ENCODE measurements at regions not wholly inside any gene's neighbourhood (a gene's known extent, or its start where the extent isn't known, plus 50 kb on each side); places are given as distances from the start of the nearest gene placed in this dataset.
A peak's percentile ranks its signal among the peaks of the same experiment; 100 is the strongest.
"Not testable (repeated sequence)": the region's sequence is repeated elsewhere in the genome, so short reads cannot be mapped to it uniquely, and the experiment has no call there.

DNA sequence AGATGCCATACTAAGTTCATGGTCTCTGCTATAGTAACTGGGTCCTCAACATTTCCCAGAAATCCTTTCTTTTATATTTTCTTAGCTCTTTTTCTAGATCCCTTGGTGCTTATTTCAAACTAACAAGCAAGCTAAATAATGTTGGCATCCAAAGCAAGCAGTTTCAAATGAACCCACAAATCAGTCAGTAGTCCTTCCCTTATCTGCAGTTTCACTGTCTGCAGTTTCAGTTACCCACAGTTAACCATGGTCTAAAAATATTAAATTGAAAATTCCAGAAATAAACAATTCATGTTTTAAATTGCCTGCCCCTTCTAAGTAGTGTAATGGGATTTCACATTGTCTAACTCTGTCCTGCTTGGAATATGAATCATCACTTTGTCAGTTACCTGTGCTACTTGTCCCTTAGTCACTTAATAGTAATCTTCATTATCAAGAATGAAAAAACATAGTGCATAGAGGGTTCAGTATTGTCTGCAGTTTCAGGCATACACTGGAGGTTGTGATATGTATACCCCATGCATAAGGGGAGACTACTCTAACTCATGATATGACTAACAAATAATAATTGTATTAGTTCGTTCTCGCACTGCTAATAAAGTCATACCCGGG, 633.7 kb downstream of the MECOM start:
- DNase-seq, result no peak

DNA sequence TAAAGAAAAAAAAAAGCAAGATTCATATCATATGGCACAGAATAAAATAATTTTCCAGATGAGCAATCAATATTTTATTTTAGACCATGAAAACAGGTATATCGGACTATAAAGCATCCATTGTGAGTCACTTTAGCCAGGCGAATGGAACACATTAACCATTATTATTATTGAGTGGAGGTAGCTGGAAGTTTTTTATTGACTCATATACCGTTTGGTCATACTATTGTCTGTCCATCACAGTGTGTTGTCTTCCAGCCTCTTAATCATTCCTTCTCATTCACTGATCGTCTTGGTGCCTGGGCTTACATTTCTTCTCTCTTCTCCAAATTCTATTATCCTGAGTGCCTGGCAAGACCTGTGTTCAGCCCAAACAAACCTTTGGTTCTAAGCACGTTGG, 634.8 kb downstream of the MECOM start:
- DNase-seq, result no peak

DNA sequence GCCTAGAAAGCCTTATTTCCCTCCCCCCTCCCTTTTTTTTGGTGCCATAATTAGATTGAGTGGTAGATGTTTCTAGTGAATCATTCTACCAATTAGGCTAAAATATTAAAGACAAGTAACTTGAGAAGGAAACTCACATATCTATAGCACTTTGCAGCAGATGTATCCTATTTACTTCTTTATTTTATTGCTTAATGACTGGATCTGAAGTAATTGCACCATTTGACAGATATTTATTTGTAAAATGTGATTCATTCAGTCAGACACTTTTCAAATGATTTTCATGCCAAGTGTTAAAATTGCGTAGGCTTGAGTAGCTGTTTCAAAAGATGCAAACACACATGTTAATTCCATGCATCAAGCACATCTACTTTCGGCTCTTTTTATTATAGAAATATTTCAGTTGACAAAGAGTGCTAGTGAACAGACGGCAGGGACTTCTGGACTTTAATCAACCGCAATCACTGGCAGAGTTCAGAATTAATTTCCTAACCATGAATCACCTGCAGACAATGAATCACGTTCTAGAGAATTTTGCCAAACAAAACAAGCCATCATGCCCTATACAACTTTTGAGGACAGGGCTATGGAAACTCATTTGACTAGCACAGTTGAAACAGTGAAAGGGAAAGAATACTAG, 636.8 kb downstream of the MECOM start:
- DNase-seq, result peak; percentile 96

DNA sequence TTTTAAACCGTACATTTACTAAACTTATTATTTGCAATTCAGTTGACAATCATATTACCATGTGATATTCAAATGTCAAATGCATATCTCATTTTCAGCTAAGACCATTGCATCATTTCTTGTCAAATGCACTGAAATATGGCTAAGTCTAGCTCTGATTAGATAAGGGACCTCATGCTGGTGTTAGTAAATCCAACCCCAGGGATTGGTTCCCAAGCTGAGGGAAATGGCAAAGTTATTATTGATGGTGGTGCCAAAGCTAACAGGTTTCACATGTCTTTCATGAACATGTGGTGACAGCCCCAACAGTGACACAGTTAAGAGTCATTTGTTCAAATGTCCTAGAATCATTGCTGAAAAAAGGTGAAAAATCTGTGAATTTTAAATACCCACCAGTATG, 641.1 kb downstream of the MECOM start:
- DNase-seq, result no peak

DNA sequence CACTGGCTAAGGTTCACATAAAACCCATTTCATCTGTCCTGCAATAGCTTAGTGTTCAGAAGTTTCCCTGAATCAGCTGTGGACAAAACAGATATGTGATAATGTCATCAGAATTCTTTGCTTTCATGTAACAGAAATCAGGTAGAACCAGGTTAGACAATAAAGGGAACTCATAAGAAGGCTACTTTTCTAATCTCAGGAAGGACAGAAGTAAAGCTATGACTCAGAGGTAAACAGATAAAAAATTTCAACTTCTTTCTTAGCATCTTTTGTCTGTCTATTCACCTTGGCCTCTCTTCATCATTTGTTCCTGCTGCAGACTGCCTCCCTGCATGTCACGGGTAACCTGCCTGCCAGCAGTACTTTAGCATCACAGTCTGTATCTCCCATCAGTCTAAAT, 643.1 kb downstream of the MECOM start:
- DNase-seq, result no peak

DNA sequence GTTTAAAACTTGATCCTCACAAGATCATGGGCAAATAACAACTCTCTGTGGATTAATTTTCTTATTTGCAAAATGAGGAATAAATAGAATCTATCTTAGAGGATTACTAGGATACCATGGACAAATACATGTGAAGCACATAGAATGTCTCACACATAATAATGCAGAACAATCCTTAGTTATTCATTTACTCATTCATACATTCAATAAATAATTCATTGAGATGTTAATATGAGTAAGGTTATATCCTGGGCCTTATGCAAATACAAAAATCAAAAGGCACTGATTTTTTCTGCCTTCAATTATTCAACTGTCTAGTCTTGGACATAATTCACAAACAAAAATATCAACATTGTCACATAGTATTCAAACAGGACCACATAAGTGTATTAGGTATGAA, 654.1 kb downstream of the MECOM start:
- DNase-seq, result no peak

DNA sequence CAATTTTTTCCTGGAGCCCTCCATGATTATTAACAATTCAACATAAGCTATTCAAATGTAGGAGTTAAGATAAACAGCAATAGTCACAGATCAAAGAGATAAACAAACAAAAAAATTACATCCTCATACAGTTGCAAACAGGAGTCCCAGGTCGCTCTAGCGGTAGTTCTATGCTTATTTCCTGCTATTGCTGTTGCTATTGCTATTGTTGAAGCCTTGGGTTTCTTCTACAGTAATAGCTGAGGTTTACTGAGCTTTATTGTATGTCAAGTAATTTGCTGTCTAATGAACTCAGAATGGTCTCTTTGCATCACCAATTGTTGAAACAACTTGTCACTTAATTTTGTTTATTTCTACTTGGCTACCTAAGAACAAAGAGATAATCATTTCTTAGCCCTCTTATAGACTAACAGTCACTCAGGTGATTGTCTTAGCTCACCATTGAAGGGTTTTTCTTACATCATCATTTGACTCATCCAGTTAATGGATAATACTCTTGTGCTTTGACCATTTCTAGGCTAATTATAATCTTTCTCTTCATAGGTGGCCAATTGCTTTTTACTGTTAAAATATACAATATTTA, 654.6 kb downstream of the MECOM start:
- no peak for DNase-seq

DNA sequence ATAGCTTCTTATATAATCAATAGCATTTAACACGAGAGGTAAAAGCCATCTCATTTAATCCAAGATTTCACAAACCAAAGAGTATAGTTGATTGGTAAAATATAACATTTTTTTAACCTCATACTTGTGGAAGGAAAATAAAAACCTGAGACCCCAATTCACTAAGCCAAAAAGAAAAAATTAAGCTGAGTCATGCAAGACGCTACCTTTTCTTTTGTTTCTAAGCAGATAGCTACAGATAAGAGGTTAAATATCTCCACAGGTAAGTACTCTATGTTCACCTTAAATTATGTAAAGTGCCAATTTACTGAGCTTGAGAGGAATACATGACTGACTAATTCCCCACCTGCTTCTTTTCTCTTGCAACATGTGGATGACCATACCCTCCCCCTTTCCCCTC, 656.4 kb downstream of the MECOM start:
- no peak for DNase-seq

DNA sequence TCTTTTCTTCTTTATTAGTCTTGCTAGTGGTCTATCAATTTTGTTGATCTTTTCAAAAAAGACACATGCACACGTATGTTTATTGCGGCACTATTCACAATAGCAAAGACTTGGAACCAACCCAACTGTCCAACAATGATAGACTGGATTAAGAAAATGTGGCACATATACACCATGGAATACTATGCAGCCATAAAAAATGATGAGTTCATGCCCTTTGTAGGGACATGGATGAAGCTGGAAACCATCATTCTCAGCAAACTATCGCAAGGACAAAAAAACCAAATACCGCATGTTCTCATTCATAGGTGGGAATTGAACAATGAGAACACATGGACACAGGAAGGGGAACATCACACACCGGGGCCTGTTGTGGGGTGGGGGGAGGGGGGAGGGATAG, 657.1 kb downstream of the MECOM start:
- not testable (repeated sequence) for DNase-seq

DNA sequence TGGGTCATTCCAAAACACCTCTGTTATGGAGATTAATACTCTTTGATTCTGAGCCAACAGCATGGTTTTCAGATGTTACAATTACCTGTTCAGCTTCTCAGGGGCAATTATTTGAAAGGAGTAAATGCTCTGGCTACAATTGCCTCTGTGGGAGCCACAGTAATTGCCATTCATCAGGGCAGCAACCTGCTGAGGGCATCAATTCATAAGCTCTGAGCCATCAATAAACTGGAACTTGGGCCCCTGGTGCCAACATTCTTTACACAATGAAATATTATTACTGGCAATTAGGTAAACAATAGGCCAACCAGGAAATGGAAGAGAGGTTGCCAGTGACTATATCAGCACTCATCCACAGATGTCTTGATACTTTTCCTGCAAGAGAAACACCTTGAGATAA, 660.8 kb downstream of the MECOM start:
- no peak for DNase-seq

DNA sequence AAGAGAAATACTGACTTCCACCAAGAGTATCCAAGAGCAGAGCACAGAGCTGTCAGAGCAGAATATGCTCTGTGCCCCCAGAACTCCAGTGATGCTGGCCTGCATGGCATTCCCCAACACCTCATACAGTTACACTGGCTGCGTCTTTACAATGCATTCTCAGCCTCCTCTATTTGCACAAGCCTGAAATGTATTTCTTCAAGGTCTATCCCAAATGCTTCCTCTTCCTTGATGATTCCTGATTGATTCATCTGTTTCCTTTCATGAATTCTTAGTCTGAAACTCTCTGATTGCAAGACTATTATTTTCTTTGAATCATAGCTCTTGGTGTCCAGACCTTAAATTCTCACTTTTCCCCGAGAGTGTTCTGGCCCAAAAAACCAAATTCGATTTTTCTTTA, 664.7 kb downstream of the MECOM start:
- no peak for DNase-seq

DNA sequence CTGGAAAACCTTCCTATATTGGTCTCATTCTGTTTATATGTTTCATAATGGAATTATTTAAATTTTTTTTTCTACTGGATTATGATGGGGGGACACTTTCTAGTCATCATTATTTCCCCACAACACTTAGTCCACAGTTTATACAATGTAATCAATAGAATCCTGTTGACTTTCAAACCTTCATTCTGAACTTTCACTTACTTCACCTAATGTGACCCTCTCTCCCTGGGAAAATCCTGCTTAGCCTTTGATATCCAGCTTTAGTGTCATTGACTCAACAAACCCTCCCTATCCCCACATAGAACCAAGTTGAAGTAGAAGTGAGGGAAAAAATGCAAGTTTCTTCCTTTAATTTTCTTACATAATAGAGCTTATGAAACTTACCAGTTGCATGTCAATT, 666.0 kb downstream of the MECOM start:
- DNase-seq, result no peak

DNA sequence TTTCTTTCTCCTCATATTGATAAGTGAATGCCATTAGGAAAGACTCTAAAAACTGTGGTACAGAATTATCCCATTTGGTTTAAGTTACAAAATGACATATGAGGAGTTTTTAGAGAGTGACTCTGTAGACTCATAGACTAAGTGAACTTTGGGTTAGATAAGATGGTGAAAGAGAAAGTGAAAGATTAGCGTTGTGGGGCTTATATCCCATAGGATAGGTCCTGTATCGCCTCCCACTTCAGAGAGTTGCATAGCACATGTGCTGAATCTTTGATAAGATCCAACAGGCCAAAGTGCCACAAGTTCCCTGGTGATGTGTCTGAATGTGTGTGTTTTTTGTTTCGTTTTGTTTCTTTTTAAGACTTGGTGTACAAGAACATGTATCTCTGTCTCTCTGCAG, 666.9 kb downstream of the MECOM start:
- DNase-seq, result no peak

DNA sequence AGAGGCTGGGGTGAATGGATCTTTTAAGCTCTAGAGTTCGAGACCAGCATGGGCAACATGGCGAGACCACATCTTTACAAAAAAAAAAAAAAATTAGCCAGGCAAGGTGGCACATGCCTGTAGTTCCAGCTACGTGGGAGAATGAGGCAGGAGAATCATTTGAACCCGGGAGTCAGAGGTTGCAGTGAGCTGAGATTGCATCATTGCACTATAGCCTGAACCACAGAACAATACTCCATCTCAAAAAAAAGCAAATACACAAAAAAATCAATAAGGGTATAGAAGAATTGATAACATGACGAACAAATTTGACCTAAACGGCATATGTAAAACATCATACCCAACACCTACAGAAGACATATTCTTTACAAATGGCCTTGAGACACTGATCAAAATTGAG, 668.4 kb downstream of the MECOM start:
- DNase-seq, result no peak

DNA sequence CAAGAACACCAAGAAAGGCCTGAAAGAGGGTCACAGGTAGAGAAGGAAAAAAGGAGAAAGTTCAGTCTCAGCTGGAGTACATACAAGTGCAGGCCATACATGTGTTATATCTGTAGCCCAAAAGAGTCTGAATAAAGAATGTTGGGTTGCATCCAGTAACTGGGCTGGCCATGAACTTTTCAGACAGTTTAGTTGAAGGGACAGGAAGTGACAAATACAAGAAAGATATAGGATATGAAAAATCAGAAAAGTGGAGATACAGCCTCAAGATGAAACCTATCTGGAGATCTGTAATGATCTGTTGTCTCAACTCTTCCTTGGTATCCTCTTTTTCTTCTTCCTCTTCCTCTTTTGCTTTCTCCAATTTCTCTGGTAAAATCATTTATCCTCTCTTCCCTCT, 671.7 kb downstream of the MECOM start:
- no peak for DNase-seq

DNA sequence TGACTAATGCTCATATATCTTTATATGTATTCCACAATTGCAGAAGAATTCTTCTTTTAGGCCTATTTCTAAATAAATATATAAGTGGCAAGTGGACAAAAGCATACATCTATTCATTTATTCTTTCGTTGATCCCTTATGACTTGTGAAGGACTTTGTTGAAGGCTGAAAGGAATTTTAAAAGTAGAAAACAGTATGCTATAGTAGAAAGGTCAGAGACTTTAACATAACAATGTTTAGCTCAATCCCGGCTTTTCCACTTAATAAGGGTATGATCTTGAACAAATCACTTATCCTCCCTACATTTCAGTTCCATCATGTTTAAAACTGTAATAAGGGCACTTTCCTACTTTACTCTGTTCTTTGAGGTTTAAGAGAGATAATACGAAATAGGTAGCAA, 672.9 kb downstream of the MECOM start:
- DNase-seq, result no peak

DNA sequence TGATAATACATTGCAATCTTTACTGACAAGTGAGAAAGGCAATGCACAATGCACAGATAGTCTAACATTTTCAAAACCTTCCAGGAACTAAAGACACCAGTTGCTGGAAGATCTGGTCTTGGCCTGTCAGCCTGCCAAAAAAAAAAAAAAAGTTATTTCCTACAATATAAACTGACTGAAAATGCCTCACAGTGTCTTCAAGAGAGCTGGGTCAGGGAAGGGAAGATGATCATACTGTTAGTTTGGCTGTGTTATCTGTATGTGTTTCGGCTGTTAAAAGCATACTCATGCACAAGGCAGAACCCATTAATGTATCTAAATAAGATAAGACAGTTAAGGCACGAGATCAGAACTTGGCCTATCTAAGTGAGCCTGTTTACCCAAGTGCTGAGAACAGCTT, 673.4 kb downstream of the MECOM start:
- no peak for DNase-seq

DNA sequence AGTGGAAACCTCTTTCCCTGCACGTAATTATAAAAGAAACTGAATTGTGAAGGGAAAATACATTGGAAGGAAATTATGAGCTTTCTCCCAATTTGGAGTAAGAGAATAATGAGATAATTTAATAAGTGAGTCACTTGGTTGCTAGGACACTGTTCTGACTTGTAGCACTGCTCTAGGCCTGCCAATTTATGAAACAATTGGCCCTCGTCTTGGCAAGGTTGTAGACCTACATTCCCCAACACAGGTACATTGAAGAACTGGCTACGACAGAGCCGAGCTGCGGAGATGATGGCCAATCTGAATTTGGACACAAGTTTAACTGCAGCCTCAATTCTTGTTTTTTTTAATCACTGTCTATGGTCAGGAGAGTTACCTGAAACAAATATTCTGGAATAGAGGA, 674.1 kb downstream of the MECOM start:
- DNase-seq, result no peak

DNA sequence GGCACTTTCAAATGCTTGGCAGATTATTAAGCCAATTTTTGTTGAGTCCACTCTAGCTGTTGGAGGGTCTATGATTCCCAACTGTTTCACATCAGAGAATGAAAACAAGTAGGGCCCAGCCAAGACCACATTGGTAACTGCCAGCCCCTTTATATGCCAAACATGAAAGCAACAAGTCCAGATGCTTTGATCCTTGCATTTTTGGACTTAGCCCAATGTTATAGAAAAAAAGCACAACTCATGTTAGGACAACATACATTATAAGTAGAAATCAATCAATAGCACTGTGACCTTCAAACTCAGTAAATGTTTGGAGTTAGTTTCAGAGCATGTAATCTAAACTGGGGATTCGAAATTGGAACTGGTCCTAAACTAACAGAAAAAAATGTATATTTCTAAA, 674.7 kb downstream of the MECOM start:
- no peak for DNase-seq

DNA sequence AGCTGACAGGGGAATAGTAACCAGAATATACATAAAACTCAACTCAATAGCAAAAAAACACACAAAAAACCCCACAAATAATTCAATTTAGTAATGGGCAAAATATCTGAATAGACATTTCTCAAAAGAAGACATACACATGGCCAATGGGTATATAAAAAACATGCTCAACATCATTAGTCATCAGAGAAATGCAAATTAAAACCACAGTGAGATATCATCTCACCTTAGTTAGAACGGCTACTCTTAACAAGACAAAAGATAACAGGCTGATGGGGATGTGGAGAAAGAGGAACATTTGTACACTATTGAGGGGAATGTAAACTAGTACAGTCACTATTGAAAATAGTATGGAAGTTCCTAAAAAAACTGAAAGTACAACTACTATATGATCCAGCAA, 678.6 kb downstream of the MECOM start:
- no peak for DNase-seq

DNA sequence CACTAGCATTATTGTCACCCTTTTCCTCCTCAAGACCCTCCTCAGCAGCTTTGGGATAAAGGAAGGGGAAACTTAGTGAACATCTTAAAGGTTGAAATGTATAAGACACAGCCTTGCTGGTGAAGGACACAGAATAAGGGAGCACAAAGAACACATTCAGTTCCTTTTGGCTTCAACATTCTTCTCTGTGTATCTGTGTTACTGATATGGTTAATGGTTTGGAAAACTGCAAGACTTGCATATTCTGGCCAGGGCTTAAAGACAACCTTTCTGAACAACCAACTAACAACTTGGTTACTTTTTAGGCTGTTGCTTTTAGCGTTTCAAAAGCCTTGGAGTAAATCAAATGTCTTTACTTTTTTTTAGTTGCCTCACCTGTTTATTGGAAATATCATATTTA, 680.5 kb downstream of the MECOM start:
- no peak for DNase-seq

DNA sequence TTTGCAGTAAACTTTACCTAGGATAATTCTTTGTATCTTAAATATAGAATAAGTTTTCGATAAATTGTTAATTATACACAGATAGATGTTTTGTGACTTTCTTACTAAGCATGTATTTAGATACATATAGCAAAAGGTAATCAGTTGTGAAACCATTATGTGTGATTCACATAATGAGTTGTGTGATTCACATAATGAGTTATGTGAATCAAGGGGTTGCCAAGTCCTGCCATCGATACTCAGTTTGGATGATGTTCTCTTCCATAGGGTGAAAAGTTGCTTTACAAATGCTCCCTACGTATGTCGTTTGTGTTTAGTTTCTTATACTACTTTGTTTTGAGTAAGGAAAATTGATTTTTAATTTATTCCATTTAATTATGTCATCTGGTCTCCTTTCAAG, 682.1 kb downstream of the MECOM start:
- no peak for DNase-seq

DNA sequence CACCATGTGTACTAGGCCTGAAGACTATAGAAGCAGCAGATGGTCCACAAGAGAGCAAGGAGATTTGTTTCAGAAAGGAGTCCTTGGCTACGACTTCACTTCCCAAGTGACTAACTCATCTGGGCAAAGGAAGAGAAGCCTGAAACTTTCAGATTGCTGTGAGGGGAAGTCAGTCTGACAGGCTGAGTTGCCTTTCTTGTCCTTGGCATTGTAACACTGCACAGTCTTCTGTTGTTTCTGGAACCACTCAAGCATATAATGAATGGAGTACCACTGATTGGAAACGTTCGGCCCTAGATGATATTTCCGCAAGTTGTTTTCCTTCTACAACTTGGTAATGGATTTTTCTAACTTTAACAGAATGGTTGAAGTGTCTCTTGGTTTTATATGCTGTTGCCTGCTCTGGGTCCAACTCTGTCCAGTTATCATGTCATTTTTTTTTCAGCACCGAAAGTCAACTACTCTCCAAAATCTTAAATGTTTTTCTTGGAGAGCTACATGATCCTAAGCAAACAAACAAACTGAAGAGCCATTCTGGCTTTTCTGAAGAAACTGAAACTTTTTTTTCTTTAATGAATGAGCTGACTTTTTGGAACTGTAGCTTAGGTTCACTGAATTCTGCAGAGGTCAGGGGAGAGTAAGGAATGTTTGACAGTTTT, 685.7 kb downstream of the MECOM start:
- peak; percentile 91 for DNase-seq

DNA sequence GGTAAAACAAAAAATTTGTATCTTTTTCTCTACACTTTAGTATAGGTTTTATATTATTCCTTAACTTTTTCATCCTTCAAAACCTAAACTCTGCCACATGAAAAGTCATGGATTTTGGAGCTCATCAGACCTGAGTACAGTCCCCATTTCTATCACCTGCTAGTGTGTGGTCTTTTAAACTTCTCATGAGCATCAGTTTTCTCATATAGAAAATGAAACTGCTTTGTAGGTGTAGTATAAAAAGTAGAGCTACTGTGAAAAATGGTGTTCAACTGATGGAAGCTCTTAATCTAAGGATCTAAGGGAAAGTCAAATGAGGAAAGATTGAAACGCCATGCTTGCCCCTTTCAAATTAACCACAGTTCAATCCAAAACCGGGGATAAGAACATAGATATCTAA, 686.5 kb downstream of the MECOM start:
- DNase-seq, result no peak

DNA sequence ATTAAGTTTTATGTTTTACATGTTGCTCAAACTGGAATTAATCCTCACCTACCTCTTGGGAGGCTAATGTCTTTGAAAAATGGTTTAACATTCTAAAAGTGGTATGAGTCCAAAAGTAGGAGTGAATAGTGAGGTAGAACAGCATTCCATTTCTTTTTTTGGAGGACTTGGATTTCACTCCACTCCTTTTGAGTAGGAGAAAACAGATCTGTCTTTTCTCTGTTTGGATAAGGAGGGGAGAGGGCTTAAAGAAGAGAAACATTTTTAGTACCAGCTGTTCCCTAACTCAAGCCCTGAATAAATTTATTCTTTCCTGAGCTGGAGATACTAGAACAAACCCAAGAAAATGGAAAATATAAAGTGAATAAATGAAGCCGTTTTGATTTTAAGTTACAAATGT, 687.9 kb downstream of the MECOM start:
- DNase-seq, result peak; percentile 50

Data from DMS 273 treated with DMSO at 0.1 percent for 48 hours (cell line).